GM18867 (cell line): ENCODE measurements at regions not wholly inside any gene's neighbourhood (a gene's known extent, or its start where the extent isn't known, plus 50 kb on each side); places are given as distances from the start of the nearest gene placed in this dataset.

Experiments
- ATAC-seq: cut with Tn5 transposase; IDR thresholded peaks from one replicate; pipeline ENCODE4 v1.9.1; 2021; ENCODE audit warnings: mild to moderate bottlenecking, moderate library complexity; ENCODE audit not compliant: unreplicated experiment

DNA sequence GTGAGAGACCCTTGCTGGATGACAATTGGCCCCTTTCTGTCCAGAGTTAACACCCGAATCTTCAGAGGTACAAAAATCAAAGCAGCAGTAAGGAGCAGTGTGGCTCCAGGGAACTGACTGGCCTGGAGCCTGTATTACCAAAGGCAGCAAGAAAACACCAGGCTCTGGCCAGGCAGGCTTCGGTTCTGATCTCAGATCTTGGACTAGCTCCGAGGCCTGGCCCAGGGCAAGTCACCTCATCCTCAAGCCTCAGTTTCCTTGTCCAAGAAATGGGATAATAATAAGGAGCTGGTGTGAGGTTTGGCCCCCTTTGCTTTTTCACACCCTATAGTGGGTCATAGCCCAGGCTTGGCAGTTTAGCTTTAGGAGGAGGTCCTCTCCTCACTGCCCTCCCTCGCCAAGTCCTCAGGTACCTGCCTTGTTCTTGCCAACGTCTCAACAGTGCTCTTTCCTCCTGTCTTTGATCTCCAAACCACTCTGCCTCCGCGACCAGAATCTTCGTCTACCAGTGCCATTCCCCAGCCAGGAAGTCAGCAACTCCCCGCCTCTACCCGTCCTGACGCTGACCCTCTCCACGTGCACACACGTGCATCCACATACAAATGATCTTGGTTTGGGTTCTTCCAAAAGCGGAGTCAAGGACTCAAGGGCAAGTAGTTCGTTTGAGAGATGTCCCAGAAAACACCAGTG, 82.6 kb upstream of the TLE3 start:
- no peak for ATAC-seq

DNA sequence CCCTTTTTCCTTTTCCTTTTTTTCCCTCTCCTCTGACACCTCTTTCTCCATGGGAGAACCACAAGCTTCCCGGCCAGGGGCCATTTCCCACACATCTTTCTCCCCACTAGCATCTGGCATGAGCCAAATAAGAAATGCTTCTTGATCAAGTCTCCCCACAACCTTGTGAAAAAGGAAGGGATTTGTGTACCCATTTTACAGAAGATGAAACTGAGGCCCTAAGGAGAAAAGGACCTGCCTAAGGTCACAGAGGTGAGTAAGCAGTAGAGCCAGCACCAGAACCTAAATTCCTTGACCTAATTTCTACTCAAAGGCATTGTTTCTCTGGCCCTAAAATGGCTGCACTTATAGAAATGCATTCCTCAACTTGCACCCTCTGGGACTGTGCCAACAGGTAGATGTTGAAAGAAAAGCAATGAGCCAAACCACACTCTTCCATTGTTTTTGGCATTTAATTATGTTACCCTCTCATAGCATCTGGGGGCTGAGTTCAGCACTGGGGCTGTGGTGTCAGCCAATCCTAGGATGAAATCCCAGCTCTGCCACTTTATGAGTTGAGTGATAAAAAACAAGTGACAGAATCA, 81.7 kb upstream of the TLE3 start:
- no peak for ATAC-seq

DNA sequence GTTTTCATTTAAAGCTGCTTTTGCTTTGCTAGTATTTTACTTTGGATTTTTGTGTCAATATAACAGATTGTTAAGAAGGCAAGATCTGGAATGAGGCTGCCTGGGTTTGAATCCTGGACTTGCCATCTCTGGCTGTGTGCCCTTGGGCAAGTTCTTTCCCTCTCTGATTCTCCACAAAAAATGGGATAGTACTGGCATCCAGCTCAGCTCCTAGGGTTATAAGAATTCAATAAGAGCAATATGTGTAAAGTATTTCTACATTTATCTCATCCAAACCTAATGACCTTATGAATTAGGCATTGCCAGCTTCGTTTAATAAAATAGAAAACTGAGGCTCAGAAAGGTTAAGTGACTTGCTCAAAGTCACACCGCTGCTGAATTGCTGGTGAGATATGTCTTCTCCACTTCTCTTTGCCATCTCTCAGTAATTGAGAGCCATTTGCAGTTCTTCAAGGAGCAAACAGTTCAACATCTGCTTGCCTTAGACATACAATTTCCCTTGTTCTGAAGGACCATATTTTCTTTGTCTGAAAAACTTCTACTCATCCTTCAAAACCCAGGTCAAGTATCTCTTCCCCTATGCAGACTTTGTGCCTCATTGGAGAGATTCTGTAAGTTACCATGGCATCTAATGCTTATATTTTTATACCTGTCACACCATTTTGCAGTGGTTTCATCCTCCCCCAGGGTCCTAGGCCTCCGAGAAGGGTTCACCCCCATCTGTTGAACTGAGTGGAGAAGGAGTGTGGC, 80.8 kb upstream of the TLE3 start:
- no peak for ATAC-seq

DNA sequence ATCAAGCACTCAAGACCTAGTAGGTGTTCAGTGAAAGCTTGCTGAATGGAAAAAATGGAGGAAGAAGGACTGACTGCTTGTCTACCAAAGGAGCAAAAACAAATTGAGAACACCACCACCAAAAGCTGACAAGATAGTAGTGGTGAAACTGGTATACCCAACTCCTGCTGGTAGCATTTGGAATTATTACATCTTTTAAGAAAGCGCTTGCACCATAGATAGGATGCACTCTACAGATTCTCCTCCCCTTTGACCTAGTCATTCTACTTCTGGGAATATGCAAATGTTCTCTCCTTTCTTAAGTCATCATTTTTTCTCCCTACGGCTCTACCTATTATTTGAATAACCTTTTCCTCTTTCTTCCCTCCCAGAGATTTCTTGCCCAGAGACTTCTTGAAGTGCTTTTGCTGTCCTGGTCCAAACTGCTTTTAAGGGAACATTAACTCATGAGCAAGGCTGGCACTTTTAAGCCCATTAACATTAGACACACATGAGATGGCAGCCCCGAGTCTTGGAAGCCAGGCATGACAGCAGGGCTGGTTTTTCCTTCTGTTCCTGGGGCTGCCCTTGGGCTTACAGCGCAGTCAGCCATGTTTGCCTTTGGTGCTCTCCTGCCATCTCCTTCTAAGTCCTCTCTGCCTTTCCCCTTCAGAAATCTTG, 75.0 kb upstream of the TLE3 start:
- no peak for ATAC-seq

DNA sequence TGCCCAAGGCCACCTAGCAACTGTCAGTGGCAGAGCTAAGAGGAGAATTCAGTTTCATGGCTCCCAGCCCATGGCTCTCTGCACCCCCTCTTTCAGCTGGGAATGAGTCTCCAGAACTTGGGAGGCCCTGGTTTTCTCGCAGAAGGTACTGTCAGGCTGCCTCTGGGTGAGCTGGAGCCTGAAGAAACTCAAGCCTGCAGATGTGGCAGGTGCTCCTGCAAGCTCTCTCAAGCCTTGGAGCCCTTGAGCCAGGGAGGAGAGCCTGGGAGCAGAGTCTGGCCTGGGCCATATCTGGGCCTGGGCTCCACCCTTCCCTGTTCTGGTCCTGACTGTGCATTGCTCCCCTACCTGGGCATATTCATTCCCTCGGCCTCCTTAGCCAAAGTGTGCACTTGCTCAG, 74.4 kb upstream of the TLE3 start:
- no peak for ATAC-seq

DNA sequence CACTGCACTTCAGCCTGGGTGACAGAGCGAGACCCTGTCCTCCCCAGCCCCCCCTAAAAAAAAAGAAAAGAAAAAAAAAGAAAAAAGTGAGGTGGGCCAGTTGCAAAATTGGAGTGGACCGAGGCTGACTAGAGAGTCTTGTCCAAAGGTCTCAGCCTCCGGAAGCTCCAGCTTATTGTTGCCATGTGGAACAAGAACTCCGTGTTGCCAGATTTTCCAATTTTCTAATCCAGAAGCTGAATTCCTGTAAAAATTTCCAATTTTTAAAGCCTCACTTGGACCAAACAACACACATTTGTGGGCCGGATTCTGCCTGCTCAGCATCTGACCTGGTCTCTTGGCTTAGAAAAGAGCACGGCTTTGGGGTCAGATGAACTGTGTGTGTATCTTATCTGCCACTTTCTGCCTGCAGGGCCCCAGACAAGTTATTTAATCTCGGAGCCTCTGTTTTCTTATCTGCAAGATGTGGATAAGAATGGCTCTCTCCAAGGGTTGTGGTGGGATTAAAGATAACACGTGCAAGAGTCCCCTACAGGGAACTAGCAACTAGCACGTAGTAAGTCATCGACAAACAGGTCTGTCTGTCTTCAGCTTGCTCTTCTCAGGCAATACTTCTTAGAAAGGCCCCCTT, 73.7 kb upstream of the TLE3 start:
- no peak for ATAC-seq

DNA sequence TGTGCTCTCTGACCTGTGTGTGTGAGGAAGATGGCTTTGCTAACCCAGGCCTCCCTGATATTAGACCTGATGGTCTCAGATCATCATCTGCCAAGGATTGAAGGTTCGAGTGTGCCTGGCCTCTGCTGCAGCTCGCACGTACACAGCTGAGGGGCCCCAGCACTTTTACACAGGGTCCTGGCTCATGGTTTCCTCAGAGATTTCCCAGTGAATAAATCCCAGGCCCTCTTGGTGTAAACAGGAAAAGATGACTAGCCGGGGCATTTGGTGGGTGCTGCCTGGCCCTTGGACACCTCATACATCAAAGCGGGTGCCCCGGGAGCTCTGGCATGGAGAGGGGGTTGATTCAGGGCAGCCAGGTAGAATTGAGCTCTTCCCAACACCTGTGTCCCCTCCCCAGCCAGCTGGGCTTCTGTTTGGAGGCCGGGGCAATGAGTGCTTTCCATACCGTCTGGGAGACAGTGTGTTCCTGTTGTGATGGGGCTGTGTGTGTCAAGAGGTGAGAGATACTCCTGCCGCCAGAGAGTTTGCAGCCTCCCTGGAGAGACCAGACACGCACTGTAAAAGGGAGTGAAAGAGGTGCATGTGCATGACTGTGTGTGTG, 72.5 kb upstream of the TLE3 start:
- ATAC-seq: no peak

DNA sequence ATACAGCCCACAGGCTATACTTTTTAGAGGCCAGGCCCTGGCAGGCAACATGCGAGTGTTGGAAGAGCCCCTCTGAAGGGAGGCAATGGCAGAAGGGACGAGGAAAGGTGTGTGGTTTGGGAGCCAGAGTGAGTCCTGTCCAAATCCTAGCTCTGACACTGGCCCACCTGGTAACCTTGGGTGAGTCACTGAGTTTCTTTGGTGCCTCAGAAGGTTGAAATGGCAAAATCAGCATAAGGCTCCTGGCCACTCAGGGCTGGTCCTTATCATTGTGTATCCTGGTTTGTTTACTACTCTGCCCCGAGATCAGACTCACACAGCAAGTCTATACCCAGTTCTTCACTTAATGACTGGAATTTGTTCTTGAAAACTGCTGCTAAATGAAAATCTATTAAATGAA, 71.4 kb upstream of the TLE3 start:
- no peak for ATAC-seq

DNA sequence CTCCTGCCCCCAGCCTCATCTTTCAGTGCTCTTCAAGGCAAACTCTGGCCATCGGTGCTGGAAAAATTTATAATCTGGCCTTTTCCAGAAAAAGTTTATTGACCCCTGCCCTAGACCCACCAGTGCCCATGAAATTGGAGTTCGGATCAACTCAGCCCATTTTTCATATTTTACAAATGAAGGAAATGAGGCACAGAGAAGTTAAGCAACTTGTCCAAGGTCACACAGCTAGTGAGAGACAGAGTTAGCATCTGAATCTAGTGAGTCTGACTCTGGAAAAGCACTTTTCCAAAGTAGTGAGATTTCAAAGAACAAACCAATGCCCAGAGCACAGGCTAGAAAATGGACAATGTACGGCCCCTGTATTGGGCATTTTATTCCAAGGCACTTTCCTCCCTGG, 69.4 kb upstream of the TLE3 start:
- ATAC-seq: no peak

DNA sequence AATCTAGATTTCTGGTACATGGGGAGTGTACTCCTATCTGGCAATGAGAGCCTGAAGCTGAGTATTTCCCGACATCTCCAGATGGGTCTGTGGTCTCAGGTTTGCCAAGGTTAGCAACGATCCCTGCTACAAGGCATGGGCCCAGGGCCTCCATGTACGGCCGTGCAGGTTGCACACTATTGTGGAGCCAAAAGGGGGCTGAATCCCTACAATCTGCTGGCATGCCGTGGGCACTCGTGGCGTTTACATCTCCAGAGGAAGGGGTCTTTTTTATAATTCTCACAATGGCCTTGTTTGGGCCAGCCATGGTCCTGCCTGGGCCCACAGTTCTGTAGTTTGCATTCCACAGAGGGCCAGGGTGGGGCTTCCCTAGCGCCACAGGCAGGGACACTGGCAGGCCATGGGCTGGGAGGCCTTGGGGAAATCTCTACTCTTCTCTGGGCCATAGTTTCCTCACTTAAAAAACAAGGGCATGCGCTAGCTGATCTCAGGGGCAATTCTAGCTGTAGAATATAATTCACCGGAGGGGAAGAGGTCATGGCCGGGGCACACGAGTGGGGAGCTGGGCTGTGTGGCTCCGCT, 68.9 kb upstream of the TLE3 start:
- ATAC-seq: no peak

DNA sequence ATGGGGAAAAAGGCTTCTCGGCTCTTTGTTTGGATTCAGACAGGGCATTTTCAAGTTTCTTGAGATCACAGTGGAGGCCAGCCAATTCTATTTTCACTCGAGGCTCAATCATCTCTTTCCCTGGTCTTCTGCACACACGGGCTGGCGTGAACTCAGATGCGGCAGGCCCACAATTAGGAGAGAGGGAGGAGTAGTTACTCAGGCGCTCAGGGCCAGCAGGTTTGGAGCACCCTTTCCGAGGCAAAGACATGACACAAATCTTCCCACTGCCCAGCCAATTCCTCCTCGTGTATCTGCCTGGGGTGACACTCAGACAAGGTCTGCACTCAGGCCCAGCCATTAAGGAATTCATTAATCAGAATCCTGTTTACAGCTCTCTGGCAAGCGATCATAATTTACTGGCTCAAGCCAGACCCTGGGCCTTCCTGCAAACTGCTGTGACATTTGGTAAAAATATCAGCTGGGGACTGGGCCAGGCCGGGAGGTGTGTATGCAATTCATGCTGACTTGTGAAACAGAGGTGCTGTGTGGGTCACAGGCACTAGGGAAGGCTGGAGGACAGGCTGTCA, 68.1 kb upstream of the TLE3 start:
- no peak for ATAC-seq

DNA sequence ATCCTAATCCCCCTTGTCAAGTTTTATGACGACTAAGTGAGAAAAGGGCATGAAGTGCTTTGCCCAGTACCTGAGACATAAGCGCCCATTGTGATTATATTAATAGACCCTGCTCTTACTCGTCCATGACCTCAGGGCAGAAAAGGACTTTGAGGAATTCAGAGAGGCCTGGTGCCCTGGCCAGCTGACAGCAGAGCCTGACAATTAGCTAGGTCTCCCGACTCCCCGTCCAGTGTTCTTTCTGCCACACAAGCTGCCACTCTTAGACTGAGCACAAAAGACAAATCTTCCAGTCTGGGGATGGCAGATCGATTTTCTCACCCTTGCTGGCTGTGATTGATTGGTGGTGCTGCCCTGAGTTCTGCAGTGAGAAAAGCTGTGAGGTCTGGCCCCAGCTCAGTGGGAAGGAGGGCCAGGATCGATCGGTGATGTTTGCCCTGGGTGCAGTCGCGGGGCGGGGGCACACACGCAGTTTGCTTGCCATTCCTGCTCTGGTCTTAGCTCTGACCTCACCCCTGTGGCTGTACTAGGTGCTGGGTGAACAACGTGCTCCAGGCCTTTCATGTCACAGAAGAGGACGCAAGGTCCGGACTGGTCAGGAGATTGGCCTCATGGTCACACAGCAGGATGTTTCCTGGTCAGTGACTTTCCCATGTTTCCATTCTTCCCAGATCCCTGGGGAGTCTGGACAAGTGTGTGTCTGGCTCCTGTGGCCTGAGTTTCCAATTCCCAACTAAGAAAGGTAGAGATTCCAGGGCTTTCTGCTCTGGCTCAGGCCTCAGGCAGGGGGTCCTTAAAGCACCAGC, 67.4 kb upstream of the TLE3 start:
- ATAC-seq: no peak

DNA sequence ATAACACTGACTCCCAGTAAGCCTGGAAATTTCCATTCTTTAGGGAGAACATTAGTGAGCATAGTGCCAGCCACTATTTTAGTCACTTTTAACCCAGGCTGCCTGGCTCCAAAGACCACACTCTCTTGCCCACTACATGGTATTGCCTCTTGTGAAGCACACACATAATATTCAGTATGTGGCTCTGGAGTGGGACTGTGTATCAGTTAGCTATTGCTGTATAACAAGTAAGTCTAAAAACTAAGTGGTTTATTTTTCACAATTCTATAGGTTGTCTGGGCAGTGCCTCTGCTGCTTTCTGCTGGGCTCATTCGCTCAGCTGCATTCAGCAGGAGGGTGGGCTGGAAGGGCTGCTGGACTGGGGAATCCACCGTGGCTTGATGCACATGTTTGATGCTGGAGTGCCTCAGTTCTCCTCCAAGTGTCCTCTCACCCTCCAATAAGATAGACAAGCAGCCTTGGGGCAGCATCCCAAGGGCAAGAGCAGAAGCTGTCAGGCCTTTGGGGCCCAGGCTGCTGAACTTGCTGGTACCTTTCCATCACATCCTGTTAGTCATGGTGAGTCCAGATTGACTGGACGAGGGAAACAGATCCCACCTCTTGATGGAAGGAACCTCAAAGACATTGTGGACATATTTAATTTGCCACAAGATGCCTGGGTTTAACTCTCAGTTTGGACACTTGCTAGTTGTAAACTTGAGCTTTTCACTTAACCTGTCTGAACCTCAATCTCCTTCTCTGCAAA, 66.6 kb upstream of the TLE3 start:
- no peak for ATAC-seq

DNA sequence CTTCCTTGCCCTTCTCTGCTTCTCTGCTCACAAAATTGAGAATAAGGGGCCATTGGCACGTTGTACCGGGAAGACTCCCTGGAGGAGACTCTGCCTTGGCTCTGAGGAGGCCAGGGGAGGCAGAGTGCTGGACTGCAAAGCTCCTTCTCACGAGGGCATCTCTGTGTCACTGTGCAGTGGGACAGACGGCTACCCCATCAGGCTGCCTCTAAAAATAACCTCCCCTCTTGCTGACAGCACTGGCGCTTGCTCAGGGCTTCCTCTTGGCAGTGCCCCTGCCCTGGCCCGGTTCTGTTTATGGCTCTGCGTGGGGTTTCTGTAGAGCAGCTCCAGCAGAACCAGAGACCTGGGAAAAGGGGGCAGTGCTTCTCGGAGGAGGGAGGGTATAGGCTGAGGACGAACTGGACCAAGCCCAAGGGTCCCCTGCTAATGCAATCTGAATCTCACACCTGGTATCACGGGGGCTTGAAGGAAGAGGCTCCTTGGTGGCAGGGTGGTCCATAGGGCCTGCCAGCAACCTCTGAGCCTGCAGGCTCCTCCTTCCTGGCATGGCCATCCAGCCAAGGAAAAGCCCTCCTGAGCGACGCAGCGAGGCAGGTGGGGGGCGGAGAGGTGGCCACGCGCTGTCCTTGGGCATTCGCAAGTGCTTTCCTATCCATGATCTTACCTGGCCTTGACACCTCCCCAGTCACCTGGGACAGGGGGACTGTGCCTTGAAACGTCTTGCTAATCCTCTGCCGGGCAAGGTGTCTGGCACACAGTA, 63.3 kb upstream of the TLE3 start:
- no peak for ATAC-seq

DNA sequence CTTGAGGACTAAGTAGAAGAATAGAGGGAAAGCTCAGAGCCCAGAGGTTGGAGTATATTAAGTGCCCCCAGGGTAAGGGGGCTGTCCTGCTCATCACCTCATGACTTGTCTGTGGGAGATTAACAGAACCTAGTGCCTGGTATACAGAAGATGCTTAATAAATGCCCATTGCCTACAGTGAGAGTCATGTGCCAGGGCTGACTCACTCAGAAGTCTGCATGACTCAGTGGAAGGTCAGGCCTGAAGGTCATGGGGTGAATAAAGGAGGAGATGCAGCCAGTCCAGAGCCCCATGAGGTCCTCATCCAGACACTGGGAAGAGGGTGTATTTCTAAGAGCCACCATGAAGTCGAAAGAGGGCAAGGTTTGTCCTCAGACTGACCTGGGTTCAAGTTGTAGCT, 62.5 kb upstream of the TLE3 start:
- no peak for ATAC-seq

DNA sequence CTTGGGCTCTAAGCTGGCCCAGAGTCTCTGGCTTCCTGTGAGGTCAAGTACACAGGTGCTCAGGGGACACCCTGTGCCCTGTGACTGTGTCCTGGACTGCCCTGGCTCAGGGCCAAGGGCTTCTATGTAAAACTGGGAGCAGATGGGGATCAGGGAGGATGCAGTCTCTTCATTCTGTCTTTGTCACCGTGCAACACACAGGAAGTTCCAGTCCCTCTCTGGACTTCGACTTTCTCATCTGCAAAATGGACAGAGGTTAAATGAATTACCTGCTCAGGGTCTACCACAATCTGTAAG, 61.9 kb upstream of the TLE3 start:
- ATAC-seq: no peak

DNA sequence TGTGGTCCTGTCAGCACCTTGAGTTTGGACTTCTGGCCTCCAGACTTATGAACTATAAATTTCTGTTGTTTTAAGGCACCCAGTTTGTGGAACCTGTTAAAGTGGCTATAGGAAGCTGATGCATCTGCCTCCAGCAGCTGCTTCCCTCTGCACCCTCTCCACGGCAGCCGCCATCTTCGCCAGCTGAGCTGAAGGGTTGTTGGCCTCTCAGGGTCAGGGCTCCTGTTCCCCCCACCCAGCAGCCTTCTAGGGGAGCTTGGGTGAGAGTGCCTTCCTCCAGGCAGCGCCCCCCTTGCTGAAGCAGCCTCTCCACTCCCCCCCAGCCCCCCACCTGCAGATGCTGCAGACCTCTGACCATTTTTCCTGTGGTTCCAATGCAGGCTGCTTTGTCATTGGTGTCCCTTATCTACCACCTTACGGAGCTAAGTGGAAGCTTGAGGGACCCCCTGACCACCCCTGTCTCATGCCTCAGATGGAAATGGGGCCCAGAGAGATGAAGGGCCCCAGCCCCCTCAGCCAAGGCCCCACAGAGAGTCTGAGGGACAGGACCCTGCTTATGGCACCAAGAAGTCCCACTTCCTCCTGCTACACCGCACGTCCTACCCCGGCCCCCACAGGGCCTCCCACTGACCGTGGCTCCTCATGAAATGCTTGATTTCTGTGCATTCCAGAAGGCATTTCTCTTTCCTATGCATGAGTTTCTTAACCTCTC, 61.4 kb upstream of the TLE3 start:
- no peak for ATAC-seq
